GM21619 (cell line): ENCODE measurements at regions not wholly inside any gene's neighbourhood (a gene's known extent, or its start where the extent isn't known, plus 50 kb on each side); places are given as distances from the start of the nearest gene placed in this dataset.

ENCODE experiments used
- ATAC-seq: cut with Tn5 transposase; IDR thresholded peaks from one replicate; pipeline ENCODE4 v1.9.1; 2021; ENCODE audit not compliant: unreplicated experiment

- ATAC-seq: no peak
Observed at GRCh38 chr20:60497298-60498035, 539.2 kb downstream of the CDH26 start.

DNA sequence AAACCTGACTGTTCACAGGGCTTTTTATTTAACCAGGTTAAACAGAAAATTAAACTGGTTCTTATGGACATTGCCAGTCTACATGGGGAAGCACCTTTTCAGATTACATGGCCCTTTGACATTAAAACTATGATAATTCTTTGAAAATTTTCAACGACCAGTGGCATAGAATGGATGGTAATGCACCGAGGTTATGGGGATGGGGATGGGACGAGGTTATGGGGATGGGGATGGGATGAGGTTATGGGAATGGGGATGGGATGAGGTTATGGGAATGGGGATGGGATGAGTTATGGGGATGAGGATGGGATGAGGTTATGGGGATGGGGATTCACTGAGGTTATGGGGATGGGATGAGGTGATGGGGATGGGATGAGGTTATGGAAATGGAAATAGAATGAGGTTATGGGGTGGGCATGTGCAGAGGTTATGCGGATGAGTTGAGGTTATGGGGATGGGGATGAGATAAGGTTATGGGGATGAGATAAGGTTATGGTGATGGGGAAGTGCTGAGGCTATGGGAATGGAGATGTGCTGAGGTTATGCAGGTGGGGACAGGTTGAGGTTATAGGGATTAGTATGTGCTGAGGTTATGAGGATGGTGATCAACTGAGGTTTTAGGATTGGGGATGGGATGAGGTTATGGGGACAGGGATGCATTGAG, 541.9 kb downstream of the CDH26 start:
- ATAC-seq: no peak

- no peak for ATAC-seq
Observed at GRCh38 chr20:60501048-60501447, 542.8 kb downstream of the CDH26 start.

GRCh38 chr20:60502881-60503280, 544.7 kb downstream of the CDH26 start:
- no peak for ATAC-seq

DNA sequence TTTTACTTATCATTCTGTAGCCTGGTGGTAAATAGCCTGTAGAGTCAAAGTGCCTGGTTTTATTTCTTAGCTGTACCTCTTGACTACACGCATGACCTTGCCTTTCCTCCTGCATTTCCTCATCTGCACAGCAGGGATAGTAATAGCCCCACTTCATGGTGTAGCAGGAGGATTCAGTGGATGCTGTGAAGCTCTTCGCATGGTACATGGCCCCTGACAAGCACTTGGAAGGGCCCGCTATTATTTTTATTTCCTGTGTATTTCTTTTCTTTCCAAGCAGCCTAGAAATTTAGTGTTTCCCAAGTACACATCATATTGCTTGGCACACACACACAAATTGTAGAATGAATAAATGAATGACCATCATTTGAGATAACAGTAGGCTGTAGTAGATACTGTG, 547.2 kb downstream of the CDH26 start:
- ATAC-seq: no peak

DNA sequence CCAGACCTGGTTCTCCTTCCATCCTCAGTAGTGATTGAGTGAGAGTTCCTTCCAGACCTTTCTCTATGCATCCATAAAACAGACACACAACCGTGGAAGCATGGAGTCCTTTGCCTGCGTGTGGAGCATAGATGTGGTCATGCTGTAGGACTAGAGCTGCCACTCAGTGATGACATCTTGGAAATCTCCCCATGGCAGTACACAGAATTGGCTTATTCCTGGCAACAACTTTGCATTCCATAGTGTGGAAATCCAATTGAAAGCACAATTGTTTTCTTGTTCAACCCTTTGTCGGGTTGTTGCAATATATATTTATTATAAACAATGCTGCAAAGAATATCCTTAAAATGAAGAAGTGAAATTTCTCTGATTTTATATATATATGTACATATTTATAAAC, 547.8 kb downstream of the CDH26 start:
- no peak for ATAC-seq

DNA sequence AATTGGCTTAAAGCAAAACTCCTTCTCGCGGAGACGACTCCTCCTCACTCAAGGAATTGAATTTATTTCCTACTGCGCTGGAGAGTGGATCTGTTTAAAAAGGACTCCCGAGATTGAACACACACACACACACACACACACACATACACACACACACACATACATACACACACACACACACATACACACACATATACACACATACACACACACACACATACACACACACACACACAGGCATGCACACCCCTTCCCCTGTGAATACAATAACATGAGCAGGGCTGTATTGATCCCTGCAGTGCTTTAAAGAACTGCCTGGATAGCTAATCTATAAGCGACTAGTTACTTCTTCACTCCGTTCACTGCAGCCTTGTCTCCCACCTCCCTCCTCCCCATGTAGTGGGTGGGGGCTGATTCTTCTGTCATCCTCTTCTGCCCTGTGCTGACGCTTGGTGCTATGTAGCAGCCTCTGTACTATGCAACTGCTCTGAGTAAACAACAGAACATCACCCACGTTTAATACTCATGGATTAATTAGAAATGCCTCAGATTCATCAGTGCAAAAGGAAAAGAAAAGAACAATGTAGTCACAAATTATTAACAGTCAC, 549.0 kb downstream of the CDH26 start:
- ATAC-seq: no peak

DNA sequence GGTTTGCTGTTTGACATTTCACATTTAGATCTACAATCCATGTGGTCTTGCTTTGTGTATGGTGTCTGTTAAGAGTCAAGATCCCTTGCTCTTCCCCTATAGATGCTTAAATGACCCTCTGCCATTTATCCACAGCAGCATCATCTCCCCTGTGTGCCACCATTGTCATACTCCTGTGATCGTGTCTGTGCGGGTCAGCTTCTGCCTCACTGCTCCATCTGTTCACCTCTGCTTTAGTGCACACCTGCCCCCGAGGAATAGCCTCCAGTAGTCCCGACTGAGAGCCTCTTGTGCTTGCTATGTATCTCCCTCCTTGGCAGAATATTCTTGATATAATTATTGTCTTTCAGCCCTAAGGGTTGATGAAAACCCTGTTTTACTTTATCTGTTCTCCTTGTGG, 551.2 kb downstream of the CDH26 start:
- ATAC-seq: no peak

GRCh38 chr20:60510356-60510755, 552.1 kb downstream of the CDH26 start:
- ATAC-seq: no peak

DNA sequence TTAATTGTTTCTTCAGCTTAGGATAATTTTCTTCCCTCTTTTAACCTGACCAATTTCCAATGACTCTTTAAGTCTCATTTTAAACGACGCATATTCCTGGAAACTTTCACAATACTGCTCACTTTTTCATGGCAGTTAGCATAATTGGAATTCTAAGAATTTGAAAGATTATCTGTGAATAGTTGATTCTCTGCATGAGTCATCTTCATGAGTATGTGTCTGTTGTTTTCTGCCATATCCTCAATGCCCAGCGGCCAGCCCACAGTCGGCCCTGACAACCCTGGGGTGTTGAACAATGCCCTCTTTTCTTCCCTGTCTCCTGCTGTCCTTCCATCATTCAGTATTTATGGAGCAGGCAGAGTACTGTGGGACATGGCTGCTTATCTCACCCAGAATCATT, 554.2 kb downstream of the CDH26 start:
- ATAC-seq: no peak

GRCh38 chr20:60513141-60513540, 554.9 kb downstream of the CDH26 start:
- no peak for ATAC-seq

DNA sequence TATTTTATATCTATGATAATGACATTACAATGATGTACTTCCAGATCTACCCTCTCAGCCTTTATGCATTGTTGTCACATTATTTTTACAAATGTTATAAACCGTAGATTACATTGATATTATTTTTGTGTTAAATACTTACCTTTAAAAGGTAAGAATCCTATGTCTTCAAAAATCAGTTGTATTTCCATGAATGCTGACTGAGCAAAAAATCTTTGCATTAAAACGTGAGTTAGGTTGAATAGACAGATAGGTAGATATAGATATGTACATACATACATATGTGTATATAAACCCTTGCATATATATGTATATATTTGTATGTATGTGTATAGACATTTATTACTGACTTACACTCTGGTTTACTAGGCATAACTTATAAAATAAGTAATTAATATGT, 558.2 kb downstream of the CDH26 start:
- ATAC-seq: no peak

DNA sequence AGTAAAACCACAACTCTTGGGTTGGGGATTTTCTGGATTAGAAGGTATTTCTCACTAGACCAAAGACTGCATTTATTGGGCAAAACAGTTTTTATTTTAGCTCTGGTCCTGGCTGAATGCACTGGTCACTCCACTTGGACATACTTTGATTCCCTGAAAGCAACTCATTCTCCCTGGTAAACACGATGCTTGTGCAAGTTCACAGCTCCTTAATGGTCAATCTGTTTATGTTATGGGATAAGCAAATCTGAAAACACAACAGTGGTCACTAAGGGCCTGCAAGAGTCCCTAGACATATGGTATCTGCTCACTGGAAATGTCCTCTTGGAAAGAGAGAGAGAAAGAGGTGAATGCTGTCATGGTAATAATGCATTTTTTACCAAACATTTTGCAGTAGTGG, 559.8 kb downstream of the CDH26 start:
- no peak for ATAC-seq

GRCh38 chr20:60525397-60525796, 567.2 kb downstream of the CDH26 start:
- ATAC-seq: no peak

DNA sequence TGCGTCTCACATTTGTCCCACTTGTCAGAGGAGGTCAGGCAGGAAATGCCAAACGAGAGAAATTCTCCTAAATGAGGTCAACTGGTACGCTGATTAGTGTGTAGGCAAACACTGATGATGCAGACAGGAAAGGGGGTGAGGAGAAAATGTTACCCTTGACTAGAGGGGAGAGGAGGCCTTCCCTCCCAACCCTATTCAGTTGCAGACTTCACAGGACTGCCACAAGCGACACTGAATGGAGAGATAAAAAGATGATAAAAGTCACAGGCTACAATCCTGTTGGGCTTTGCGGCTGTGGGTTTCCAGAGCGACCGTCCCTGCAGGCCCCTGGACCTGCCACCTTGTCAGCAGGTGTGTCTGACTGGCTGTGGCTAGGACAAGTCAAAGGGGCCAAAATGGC, 569.4 kb downstream of the CDH26 start:
- ATAC-seq: no peak

- no peak for ATAC-seq
Observed at GRCh38 chr20:60528141-60528540, 569.9 kb downstream of the CDH26 start.

- no peak for ATAC-seq
Observed at GRCh38 chr20:60529149-60529548, 570.9 kb downstream of the CDH26 start.

DNA sequence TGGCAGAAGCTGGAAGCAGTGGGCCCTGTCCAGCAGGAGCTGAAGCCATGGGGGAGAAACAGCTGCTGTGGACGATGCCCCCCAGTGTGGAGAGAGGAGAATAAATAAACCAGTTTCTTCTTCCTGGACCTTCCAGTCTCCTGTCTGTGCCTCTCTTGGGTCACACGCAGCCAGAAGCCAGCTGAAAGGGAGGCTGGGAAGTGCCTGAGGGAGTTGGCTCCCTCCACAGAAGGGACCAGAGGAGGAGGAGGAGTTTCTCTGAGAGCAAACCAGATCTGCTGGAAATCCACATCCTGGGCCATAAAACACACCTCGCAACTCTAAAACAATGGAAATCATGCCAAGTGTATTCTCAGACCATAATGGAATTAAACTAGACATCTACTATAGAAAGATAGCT, 577.0 kb downstream of the CDH26 start:
- no peak for ATAC-seq

GRCh38 chr20:60540591-60540990, 582.4 kb downstream of the CDH26 start:
- no peak for ATAC-seq

DNA sequence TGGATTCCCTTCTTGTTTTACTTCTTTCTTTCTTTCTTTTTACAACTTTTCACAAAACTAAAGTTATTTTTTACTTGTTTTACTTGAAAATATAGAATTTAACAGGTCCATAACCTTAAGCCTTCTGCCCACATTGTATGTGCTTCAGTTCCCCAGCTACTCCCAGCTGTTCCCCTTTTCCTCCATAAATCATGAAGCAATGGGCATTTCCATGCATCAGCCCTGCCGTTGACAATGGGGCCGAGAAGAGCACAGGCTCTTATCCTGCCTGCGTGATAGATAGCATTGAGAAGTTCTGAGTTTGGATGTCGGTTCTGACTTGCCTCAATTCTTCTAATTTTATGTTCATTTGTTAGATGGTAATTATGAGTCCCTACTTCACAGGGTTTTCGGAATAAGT, 583.8 kb downstream of the CDH26 start:
- ATAC-seq: no peak

GRCh38 chr20:60543598-60543997, 585.4 kb downstream of the CDH26 start:
- ATAC-seq: no peak

DNA sequence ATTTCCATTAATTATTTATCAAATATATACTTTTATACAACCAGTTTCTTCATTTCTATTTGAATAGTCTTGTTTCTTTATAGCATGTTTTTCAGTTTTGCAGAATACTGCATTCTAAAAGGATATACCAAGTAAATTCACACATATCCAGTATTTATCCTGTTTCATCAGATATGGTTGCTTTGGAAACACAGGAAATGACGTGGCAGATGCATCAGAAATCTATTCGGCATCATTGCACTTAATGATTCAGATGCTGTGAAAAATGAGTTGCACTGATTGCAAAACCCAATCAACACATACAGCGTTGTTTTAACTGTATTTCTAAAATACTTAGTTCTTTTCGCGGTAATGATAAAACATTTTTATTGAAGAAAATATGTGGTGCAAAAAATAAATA, 594.9 kb downstream of the CDH26 start:
- no peak for ATAC-seq
